ENCODE measurements at regions not wholly inside any gene's neighbourhood (a gene's known extent, or its start where the extent isn't known, plus 50 kb on each side); places are given as distances from the start of the nearest gene placed in this dataset.

GRCh38 chr14:71411738-71412137, 504.5 kb downstream of the PCNX1 start:
- no peak overlapping the region for H3K4me3 ChIP-seq
- TF ChIP-seq EP300 (IDR thresholded peaks at IDR 0.05): no peak
- no peak for TF ChIP-seq POLR2AphosphoS5 (IDR thresholded peaks at IDR 0.05)
- no peak for TF ChIP-seq POLR2A (IDR thresholded peaks at IDR 0.05)
- TF ChIP-seq CTCF (IDR thresholded peaks at IDR 0.05): no peak
- no peaks in the 10 kb centered on the region for H3K36me3 ChIP-seq
- DNase-seq (no peak), ATAC-seq (ENCODE audit: low FRiP score in 2 of 2) (no peak)
- no peaks in the 10 kb centered on the region for H3K9me3 ChIP-seq
- no peak overlapping the region for H3K27ac ChIP-seq
- peaks cover 3 to 15% (median 11%) of the 10 kb centered on the region in 4 donors for H3K4me1 ChIP-seq
- no peaks in the 10 kb centered on the region for H3K27me3 ChIP-seq
- WGBS, 2 donors: 86 to 92% methylated on average over 3 of the region's 3 CpGs

DNA sequence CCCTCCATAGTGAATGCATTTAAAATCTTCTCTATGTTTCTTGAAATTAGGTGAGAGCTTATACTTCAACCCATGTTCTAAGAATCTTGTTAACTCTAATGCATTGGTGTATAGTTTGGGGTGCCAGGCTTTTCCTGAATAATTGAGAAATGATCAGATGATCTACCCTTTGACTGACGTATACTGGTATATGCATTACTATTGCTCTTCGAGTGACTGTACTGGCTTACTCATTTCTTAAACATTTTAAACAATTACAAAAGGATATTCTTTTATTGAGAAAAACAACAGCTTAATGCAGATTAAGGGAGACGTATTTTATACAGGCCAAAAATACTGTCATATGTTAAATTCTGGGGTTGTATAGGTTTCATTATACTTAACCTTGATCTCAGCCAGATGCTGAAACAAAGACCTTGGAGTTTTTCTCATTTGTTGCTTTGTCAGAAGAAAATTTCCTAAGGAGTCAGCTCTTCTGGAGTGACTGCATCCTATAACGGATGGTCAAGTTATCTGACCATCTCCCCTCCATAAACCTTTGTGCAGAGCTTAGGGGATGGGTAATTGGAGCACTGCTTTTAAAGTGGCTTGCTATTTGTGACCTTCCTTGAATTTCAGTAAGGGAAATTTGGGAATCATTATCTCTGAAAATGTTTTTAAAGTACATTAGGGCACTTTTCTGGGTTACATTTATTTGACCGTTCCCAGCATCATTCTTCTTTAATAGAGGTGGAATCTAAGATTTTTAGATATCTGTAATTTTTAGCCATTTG, 507.6 kb downstream of the PCNX1 start:
- 85 to 92% methylated on average over 5 of the region's 5 CpGs for WGBS, 2 donors
- ATAC-seq (ENCODE audit: low FRiP score in 2 of 2) (no peak), DNase-seq (no peak)
- Histone ChIP-seq H3K27ac (no peak overlapping the region), H3K4me1 (peaks cover 0 to 14% (median 11%) of the 10 kb centered on the region in 4 donors), H3K9me3 (no peaks in the 10 kb centered on the region), H3K27me3 (no peaks in the 10 kb centered on the region), H3K36me3 (no peaks in the 10 kb centered on the region), H3K4me3 (no peak overlapping the region)
- no peak for TF ChIP-seq POLR2AphosphoS5 (IDR thresholded peaks at IDR 0.05)

GRCh38 chr14:71415404-71415690, 508.1 kb downstream of the PCNX1 start:
- Histone ChIP-seq H3K4me1 (peaks cover 0 to 13% (median 9%) of the 10 kb centered on the region in 4 donors), H3K36me3 (no peaks in the 10 kb centered on the region), H3K27me3 (no peaks in the 10 kb centered on the region), H3K4me3 (no peak overlapping the region), H3K27ac (no peak overlapping the region), H3K9me3 (no peaks in the 10 kb centered on the region)
- TF ChIP-seq CTCF (IDR thresholded peaks at IDR 0.05): no peak
- no peak for TF ChIP-seq POLR2AphosphoS5 (IDR thresholded peaks at IDR 0.05)
- TF ChIP-seq POLR2A (IDR thresholded peaks at IDR 0.05): no peak
- no peak for TF ChIP-seq EP300 (IDR thresholded peaks at IDR 0.05)
- no peak for DNase-seq
- WGBS, 2 donors: 57 to 63% methylated on average over 1 of the region's 1 CpG
- no peak for ATAC-seq (ENCODE audit: low FRiP score in 2 of 2)

- no peaks in the 10 kb centered on the region for H3K36me3 ChIP-seq
- ATAC-seq (ENCODE audit: low FRiP score in 2 of 2): no peak
- no peak overlapping the region for H3K27ac ChIP-seq
- H3K9me3 ChIP-seq: no peaks in the 10 kb centered on the region
- DNase-seq: no peak
- WGBS, 2 donors: 91 to 97% methylated on average over 3 of the region's 3 CpGs
- H3K4me3 ChIP-seq: no peak overlapping the region
- H3K4me1 ChIP-seq: peaks cover 0 to 4% (median 2%) of the 10 kb centered on the region in 4 donors
- TF ChIP-seq POLR2AphosphoS5 (IDR thresholded peaks at IDR 0.05) (no peak), POLR2A (IDR thresholded peaks at IDR 0.05) (no peak), EP300 (IDR thresholded peaks at IDR 0.05) (no peak), CTCF (IDR thresholded peaks at IDR 0.05) (no peak)
- H3K27me3 ChIP-seq: no peaks in the 10 kb centered on the region
Measured at GRCh38 chr14:71416392-71416791, 509.1 kb downstream of the PCNX1 start.

- no peaks in the 10 kb centered on the region for H3K36me3 ChIP-seq
- 70 to 82% methylated on average over 10 of the region's 10 CpGs for WGBS, 2 donors
- no peak overlapping the region for H3K27ac ChIP-seq
- TF ChIP-seq EP300 (IDR thresholded peaks at IDR 0.05) (no peak), CTCF (IDR thresholded peaks at IDR 0.05) (no peak), POLR2AphosphoS5 (IDR thresholded peaks at IDR 0.05) (no peak), POLR2A (IDR thresholded peaks at IDR 0.05) (no peak)
- no peaks in the 10 kb centered on the region for H3K9me3 ChIP-seq
- H3K4me3 ChIP-seq: no peak overlapping the region
- no peaks in the 10 kb centered on the region for H3K4me1 ChIP-seq
- H3K27me3 ChIP-seq: no peaks in the 10 kb centered on the region
- ATAC-seq (ENCODE audit: low FRiP score in 2 of 2) (no peak), DNase-seq (no peak)
Measured at GRCh38 chr14:71418532-71419245, 511.4 kb downstream of the PCNX1 start.
